HG03045 (cell line): ENCODE measurements at regions not wholly inside any gene's neighbourhood (a gene's known extent, or its start where the extent isn't known, plus 50 kb on each side); places are given as distances from the start of the nearest gene placed in this dataset.

ENCODE experiments used
- ATAC-seq: cut with Tn5 transposase; IDR thresholded peaks from one replicate; pipeline ENCODE4 v1.9.1; 2021; ENCODE audit warnings: mild to moderate bottlenecking, moderate library complexity; ENCODE audit not compliant: unreplicated experiment

GRCh38 chr7:121459148-121459547 is 63.0 kb upstream of the FAM3C start:
- ATAC-seq, result no peak

- ATAC-seq, result no peak
Measured at GRCh38 chr7:121456785-121457359, 60.8 kb upstream of the FAM3C start.

GRCh38 chr7:121456015-121456414 is 59.9 kb upstream of the FAM3C start:
- ATAC-seq, result no peak

- ATAC-seq, result no peak
Measured at GRCh38 chr7:121452389-121452788, 56.3 kb upstream of the FAM3C start.

DNA sequence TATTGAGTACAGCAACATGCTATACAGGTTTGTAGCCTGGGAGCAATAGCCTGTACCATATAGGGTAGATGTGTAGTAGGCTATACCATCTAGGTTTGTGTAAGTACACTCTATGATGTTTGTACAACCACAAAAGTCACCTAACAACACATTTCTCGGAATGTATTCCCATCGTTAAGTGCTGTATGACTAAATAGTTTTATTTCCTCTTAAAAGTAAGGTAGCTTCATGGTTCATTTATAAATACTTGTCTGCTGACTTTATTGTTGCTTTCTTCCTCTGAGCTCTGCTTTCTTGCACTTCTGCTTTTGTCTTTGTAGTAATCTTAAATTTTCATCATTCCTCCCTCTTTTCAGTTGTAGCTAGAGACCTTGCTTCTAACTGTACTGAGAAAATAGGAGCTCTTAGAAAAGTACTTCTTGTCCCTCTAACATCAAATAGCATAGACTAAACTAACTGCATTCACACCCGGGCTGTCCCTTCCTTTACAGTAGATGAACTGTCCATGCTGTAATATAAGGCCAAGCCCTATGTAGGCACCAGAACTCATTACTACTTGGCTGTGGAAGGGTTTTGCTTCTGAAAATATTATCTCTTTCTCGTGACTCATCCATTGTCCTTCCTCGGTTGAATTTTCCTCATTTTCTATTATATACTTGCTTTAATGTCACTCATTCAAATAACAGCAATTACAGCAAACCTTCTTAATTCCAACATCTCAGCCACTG is 55.4 kb upstream of the FAM3C start:
- no peak for ATAC-seq

DNA sequence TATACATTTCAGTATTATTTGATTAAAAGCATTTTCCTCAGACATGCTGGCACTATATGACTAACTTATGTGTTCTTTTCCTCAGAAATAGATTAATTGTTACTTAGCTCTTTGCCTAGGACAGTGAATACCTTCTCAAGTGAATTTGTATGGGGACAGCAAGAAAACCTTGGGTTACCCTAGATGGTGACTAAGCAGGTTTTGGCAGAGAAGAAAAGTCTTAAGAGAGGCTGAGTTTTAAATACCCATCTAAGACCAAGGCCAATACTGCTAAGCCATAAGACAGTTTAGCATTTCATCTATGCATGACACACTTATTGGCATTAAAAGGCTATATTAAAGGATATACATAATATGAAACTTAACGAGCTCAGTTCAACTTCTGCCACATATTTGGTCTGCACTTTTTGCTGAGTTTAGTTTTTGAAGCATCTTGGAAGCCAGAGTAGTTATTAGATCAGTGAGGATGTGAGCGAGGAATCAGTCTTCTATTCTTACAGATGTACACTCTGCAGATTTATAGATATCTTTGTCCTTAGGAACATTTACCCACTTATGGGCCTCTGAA is 54.6 kb upstream of the FAM3C start:
- no peak for ATAC-seq

- no peak for ATAC-seq
Measured at GRCh38 chr7:121449735-121450240, 53.7 kb upstream of the FAM3C start.

- ATAC-seq, result no peak
Measured at GRCh38 chr7:121449329-121449728, 53.2 kb upstream of the FAM3C start.

DNA sequence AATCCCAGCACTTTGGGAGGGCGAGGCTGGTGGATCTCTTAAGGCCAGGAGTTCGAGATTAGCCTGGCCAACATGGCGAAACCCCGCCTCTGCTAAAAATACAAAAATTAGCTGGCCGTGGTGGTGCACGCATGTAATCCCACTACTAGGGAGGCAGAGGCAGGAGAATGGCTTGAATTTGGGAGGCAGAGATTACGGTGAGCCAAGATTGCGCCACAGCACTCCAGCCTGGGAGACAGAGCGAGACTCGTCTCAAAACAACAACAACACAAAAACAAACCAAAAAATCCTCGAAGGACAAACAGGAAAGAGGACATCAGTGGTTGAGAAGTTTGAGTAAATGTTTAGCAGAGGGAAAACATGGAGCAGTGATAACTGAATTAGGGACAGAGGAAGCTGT is 52.3 kb upstream of the FAM3C start:
- ATAC-seq, result no peak

DNA sequence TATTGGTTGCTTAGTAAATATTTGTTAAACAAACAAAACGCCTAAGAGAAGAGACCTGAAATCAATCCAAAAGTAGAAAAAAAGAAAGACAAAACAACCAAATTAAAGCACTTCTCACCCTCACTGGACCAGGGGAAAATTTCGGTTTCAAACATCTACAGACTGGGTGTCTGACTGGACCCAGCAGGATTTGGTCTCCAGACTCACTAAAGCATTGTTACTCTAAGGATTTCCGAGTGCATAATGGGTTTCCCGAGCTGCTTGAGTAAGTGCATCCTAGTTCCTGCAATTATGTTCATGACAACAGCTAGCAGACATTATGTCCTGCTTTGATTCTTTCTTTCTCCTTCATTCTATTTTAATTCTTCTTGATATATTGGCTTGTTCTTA is 51.8 kb upstream of the FAM3C start:
- ATAC-seq, result no peak

DNA sequence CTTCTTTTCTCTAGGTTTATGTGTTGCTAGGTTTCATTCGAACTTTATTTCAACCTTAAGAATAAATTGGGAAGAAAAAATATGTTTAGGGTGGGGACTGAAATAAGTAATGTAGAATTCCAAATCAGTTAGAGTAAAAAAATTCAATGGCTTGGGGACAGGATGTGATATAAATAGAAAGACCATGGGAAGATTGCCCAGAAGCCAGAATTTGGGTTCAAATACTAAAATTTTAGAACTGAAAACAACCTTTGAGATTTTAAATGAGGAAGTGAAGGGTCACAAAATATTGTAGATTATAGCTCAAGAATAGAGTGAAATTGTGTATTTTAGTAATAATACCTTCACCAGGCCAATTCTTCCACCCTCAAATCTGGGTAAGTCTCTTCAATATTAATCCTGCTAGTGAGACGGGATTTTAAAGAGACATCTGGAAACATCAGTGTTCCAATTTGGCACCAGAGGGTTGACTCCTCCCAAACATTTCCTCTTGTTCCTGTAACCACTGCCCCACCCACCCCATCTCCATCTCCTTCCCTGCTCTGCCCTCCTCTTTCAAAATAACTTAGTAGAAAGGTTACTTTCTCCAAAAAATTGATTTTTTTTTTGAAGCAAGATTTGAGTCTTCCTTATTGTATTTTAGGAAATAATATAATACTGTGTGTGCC is 51.3 kb upstream of the FAM3C start:
- no peak for ATAC-seq

GRCh38 chr7:121446526-121446925 is 50.4 kb upstream of the FAM3C start:
- no peak for ATAC-seq
